ENCODE measurements at regions not wholly inside any gene's neighbourhood (a gene's known extent, or its start where the extent isn't known, plus 50 kb on each side); places are given as distances from the start of the nearest gene placed in this dataset.

- Histone ChIP-seq H2BK15ac (ENCODE audit: low read depth, low read length) (no peak overlapping the region), H2AK5ac (ENCODE audit: low read depth, low read length) (no peak overlapping the region), H2BK5ac (ENCODE audit: low read depth, low read length, poor library complexity, severe bottlenecking) (no peak overlapping the region), H4K20me1 (ENCODE audit: insufficient read depth, low read length) (no peaks in the 10 kb centered on the region), H3K9ac (ENCODE audit: low read depth, low read length) (no peak overlapping the region), H3K4ac (ENCODE audit: low read depth, low read length) (no peak overlapping the region), H3K9me3 (ENCODE audit: control insufficient read depth, insufficient read depth, low read length) (no peaks in the 10 kb centered on the region; the same call in 1 of the 2 replicates), H3K23ac (ENCODE audit: low read depth, low read length) (no peak overlapping the region), H3K56ac (ENCODE audit: extremely low read depth, insufficient read depth, low read length) (no peak overlapping the region), H2AK9ac (replicated peaks; ENCODE audit: low read depth, low read length, poor library complexity) (no peak overlapping the region), H3K18ac (ENCODE audit: low read depth, low read length) (no peak overlapping the region), H3K4me3 (ENCODE audit: insufficient read depth, low read depth, low read length) (no peak overlapping the region), H3K14ac (replicated peaks; ENCODE audit: low read depth, low read length) (no peak overlapping the region), H3K36me3 (ENCODE audit: control insufficient read depth, insufficient read depth, low read length) (no peaks in the 10 kb centered on the region), H4K8ac (ENCODE audit: low read depth in 2 of 2, low read length in 2 of 2) (no peak overlapping the region), H3K4me2 (ENCODE audit: low read depth, low read length) (no peak overlapping the region), H2BK120ac (ENCODE audit: low read depth, low read length) (no peak overlapping the region), H2AFZ (replicated peaks; ENCODE audit: low read length, poor library complexity) (no peak overlapping the region), H4K5ac (ENCODE audit: low read depth, low read length) (no peak overlapping the region), H3K79me1 (ENCODE audit: low read depth in 1 of 2, low read length in 2 of 2) (no peaks in the 10 kb centered on the region), H3K4me1 (ENCODE audit: control insufficient read depth, insufficient read depth, low read length) (peaks cover 3% of the 10 kb centered on the region; the same call in 1 of the 2 replicates), H3K9me1 (ENCODE audit: insufficient read depth, low read length) (peaks cover 2% of the 10 kb centered on the region; the same call in 1 of the 2 replicates), H3K27me3 (ENCODE audit: control insufficient read depth, insufficient read depth, low read length) (no peaks in the 10 kb centered on the region), H3K27ac (ENCODE audit: insufficient read depth, low read length) (no peak overlapping the region), H4K91ac (ENCODE audit: insufficient read depth, low read depth, low read length) (no peak overlapping the region), H2BK20ac (ENCODE audit: low read depth, low read length) (no peak overlapping the region)
- ChIA-PET CTCF (interaction anchor here (0.6 to 0.8 kb wide), 2 partner anchors 11 to 16 kb away, joined by 3 read pairs; no protein-coding TSS in a partner anchor), POLR2A (ENCODE audit: unreplicated experiment) (interaction anchor here (0.5 kb wide), 1 partner anchor 103 kb away, joined by 3 read pairs; no protein-coding TSS in a partner anchor)
- DNase-seq (peak; percentile 35), ATAC-seq (ENCODE audit: low read depth) (peak; percentile 42)
- no CpG with 5 or more reads among the region's 5 CpGs for WGBS, 2 experiments (ENCODE audit: extremely low coverage in 2 of 2, insufficient read length in 1 of 2)
- intact Hi-C loops (cut with micrococcal nuclease): no loop called here
- no TSS peak for BruUV-seq (replicated peaks)
- in situ Hi-C loops (cut with MboI; ENCODE audit: low sequenced_read_pairs): no loop called here
- dilution Hi-C loops (cut with HindIII; ENCODE audit: low sequenced_read_pairs, unreplicated experiment): no loop called here
- TF ChIP-seq, protein P1, sequence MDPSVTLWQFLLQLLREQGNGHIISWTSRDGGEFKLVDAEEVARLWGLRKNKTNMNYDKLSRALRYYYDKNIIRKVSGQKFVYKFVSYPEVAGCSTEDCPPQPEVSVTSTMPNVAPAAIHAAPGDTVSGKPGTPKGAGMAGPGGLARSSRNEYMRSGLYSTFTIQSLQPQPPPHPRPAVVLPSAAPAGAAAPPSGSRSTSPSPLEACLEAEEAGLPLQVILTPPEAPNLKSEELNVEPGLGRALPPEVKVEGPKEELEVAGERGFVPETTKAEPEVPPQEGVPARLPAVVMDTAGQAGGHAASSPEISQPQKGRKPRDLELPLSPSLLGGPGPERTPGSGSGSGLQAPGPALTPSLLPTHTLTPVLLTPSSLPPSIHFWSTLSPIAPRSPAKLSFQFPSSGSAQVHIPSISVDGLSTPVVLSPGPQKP (IDR thresholded peaks at IDR 0.05; ENCODE audit: borderline replicate concordance, low read depth, low read length): no peak
- no peak for TF ChIP-seq MAZ (IDR thresholded peaks at IDR 0.05; ENCODE audit: borderline replicate concordance, low read depth, low read length)
- TF ChIP-seq POLR2A (IDR thresholded peaks at IDR 0.05; ENCODE audit: low read depth, low read length): no peak
- TF ChIP-seq CEBPB (IDR thresholded peaks at IDR 0.05; ENCODE audit: low read depth, low read length): no peak
Observed at GRCh38 chr9:16928179-16928945, 57.9 kb upstream of the BNC2 start.

All from IMR-90 (cell line).